Activated B cell treated with CpG ODN at 0.5 μM for 24 hours (primary cell): ENCODE measurements at regions not wholly inside any gene's neighbourhood (a gene's known extent, or its start where the extent isn't known, plus 50 kb on each side); places are given as distances from the start of the nearest gene placed in this dataset.

Experiments
- ATAC-seq: fragments of 200-7000 bp; cut with Tn5 transposase; one replicate; pipeline ENCODE4 v1.10.0; 2021; ENCODE audit warnings: low read depth, mild to moderate bottlenecking, moderate library complexity
- CTCF ChIA-PET: fragments of 350-600 bp; sonication (Branson Sonifier 250); formaldehyde crosslinking; loops from one replicate; lab custom pipeline; 2021; ENCODE audit warnings: antibody characterized with exemption; lab: Charles Lee
- POLR2A ChIA-PET: fragments of 350-600 bp; sonication (Branson Sonifier 250); formaldehyde crosslinking; loops from one replicate; lab custom pipeline; 2021; ENCODE audit warnings: antibody characterized with exemption; lab: Charles Lee
- DNase-seq: peaks from one replicate; pipeline ENCODE4 v3.0.0; 2022
- H3K27ac Mint-ChIP-seq: one replicate; pipeline ENCODE4 v1.8.0; 2020; ENCODE audit warnings: mixed read lengths
- H3K27me3 Mint-ChIP-seq: one replicate; pipeline ENCODE4 v1.8.0; 2021; ENCODE audit warnings: mixed read lengths
- H3K36me3 Mint-ChIP-seq: one replicate; pipeline ENCODE4 v1.8.0; 2021; ENCODE audit warnings: low read depth, mixed read lengths
- H3K4me1 Mint-ChIP-seq: one replicate; pipeline ENCODE4 v1.8.0; 2021; ENCODE audit warnings: mixed read lengths
- H3K4me3 Mint-ChIP-seq: one replicate; pipeline ENCODE4 v1.8.0; 2020; ENCODE audit warnings: mild to moderate bottlenecking, mixed read lengths
- H3K9me3 Mint-ChIP-seq: one replicate; pipeline ENCODE4 v1.8.0; 2020; ENCODE audit warnings: mixed read lengths
- intact Hi-C: fragments of 100-400 bp; cut with micrococcal nuclease; formaldehyde crosslinking; loops from one replicate; pipeline ENCODE4 v1.15.1; 2024
- TF ChIP-seq, protein P1 (sequence below): fragments of 200-600 bp; IDR thresholded peaks from one replicate; pipeline ENCODE4 v1.8.0; 2022; ENCODE audit warnings: antibody characterized with exemption, mild to moderate bottlenecking

- no peaks in the 10 kb centered on the region for H3K4me1 Mint-ChIP-seq
- TF ChIP-seq, protein P1, sequence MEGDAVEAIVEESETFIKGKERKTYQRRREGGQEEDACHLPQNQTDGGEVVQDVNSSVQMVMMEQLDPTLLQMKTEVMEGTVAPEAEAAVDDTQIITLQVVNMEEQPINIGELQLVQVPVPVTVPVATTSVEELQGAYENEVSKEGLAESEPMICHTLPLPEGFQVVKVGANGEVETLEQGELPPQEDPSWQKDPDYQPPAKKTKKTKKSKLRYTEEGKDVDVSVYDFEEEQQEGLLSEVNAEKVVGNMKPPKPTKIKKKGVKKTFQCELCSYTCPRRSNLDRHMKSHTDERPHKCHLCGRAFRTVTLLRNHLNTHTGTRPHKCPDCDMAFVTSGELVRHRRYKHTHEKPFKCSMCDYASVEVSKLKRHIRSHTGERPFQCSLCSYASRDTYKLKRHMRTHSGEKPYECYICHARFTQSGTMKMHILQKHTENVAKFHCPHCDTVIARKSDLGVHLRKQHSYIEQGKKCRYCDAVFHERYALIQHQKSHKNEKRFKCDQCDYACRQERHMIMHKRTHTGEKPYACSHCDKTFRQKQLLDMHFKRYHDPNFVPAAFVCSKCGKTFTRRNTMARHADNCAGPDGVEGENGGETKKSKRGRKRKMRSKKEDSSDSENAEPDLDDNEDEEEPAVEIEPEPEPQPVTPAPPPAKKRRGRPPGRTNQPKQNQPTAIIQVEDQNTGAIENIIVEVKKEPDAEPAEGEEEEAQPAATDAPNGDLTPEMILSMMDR = no peak
- DNase-seq = no peak
- ATAC-seq = no peak
- POLR2A ChIA-PET = no interaction called here
- H3K27ac Mint-ChIP-seq = no peak overlapping the region
- CTCF ChIA-PET = no interaction called here
- intact Hi-C loops = no loop called here
- H3K36me3 Mint-ChIP-seq = no peaks in the 10 kb centered on the region
- H3K9me3 Mint-ChIP-seq = no peaks in the 10 kb centered on the region
- no peaks in the 10 kb centered on the region for H3K27me3 Mint-ChIP-seq
- H3K4me3 Mint-ChIP-seq = no peak overlapping the region
Observed at GRCh38 chr1:209265301-209265700, 318.2 kb upstream of the CAMK1G start.

GRCh38 chr1:209266590-209267205, 316.8 kb upstream of the CAMK1G start:
- no peak for ATAC-seq
- H3K27ac Mint-ChIP-seq = no peak overlapping the region
- no peak for DNase-seq
- no peaks in the 10 kb centered on the region for H3K4me1 Mint-ChIP-seq
- H3K36me3 Mint-ChIP-seq = no peaks in the 10 kb centered on the region
- TF ChIP-seq, protein P1 = no peak
- POLR2A ChIA-PET = no interaction called here
- CTCF ChIA-PET = no interaction called here
- no peak overlapping the region for H3K4me3 Mint-ChIP-seq
- intact Hi-C loops = no loop called here
- no peaks in the 10 kb centered on the region for H3K27me3 Mint-ChIP-seq
- H3K9me3 Mint-ChIP-seq = no peaks in the 10 kb centered on the region

DNA sequence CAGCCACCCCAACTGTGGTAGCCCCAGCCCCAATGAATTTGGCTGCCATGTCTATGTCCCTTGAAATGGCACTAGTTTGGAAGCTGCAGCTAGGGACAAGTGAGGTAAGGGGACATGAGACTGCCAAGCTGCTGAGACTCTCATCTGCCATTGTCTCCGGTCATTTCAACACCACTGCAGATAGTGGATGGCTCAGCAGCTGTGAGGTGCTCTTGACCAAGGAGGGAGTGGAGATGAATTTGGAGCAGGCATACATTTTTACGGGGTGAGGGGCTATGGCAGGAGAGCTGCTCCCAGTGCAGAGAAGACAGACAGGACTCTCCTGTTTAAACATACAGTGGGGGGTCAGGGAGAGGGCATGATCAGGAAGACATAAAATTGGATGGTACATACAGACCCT, 315.5 kb upstream of the CAMK1G start:
- CTCF ChIA-PET = no interaction called here
- Mint-ChIP-seq H3K4me3 (no peak overlapping the region), H3K4me1 (no peaks in the 10 kb centered on the region), H3K9me3 (no peaks in the 10 kb centered on the region), H3K27ac (no peak overlapping the region), H3K27me3 (no peaks in the 10 kb centered on the region), H3K36me3 (no peaks in the 10 kb centered on the region)
- intact Hi-C loops = no loop called here
- ATAC-seq (no peak), DNase-seq (no peak)
- POLR2A ChIA-PET = no interaction called here
- TF ChIP-seq, protein P1 = no peak

- intact Hi-C loops = no loop called here
- no peaks in the 10 kb centered on the region for H3K27me3 Mint-ChIP-seq
- TF ChIP-seq, protein P1 = no peak
- no peaks in the 10 kb centered on the region for H3K36me3 Mint-ChIP-seq
- no peaks in the 10 kb centered on the region for H3K4me1 Mint-ChIP-seq
- CTCF ChIA-PET = no interaction called here
- DNase-seq = no peak
- no peaks in the 10 kb centered on the region for H3K9me3 Mint-ChIP-seq
- no peak overlapping the region for H3K27ac Mint-ChIP-seq
- POLR2A ChIA-PET = no interaction called here
- no peak overlapping the region for H3K4me3 Mint-ChIP-seq
- ATAC-seq = no peak
Observed at GRCh38 chr1:209268479-209268878, 315.0 kb upstream of the CAMK1G start.

DNA sequence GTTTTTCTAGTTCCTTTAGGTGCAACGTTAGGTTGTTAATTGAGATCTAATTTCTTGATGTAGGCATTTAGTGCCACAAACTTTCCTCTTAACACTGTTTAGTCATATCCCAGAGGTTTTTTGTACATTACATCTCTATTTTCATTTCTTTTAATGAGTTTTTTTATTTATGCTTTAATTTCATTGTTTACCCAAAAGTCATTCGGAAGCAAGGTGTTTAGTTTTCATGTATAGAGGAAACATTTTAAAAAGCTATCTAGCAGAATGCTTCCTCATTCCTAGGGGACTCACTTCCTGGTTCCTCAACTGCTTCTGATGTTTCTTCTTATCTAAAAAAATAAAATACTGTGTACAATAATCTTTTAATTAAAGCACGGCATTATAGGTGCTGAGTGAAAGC, 307.2 kb upstream of the CAMK1G start:
- DNase-seq (no peak), ATAC-seq (no peak)
- H3K4me1 Mint-ChIP-seq = no peaks in the 10 kb centered on the region
- TF ChIP-seq, protein P1 = no peak
- POLR2A ChIA-PET = no interaction called here
- intact Hi-C loops = no loop called here
- H3K27me3 Mint-ChIP-seq = peaks cover 2% of the 10 kb centered on the region
- H3K9me3 Mint-ChIP-seq = peaks cover 3% of the 10 kb centered on the region
- H3K27ac Mint-ChIP-seq = no peak overlapping the region
- no peaks in the 10 kb centered on the region for H3K36me3 Mint-ChIP-seq
- CTCF ChIA-PET = no interaction called here
- H3K4me3 Mint-ChIP-seq = no peak overlapping the region
